ENCODE measurements at regions not wholly inside any gene's neighbourhood (a gene's known extent, or its start where the extent isn't known, plus 50 kb on each side); places are given as distances from the start of the nearest gene placed in this dataset.

DNA sequence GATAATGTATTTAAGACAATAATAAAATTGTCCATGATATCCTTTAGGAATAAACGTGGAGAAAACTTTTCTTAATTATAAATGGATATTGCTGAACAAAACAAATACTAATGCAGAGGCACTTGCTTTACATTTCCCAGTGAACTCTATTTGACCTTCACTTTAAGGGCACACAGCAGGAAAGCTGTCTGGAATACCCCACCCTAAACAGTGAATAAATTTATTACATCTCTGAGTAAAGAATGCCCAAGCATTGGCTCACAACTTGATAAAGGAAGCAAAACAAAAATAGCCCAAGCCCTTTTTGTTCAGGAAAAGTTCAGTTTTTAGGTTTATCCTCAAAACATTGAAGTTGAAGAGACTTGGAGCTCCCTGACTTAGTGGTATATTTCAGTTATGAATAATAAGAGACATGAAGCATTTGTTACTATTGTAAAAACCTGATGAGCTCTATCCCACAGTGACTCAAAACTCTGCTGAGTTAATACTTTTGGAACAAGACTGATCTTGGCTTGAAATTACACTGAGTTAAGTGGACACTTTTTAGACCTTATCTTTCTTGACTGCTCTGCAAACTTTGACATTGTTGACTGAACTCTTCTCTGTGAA lies 353.9 kb downstream of the BCKDHB start:
- H3K27ac ChIP-seq (ENCODE audit: low read length), result no peak overlapping the region
- H3K9ac ChIP-seq (ENCODE audit: low read length), result no peak overlapping the region
- H3K4me3 ChIP-seq (ENCODE audit: low read length), result no peak overlapping the region
- H3K4me1 ChIP-seq (ENCODE audit: control insufficient read depth, low read depth, low read length), result peaks cover 9% of the 10 kb centered on the region
- no peaks in the 10 kb centered on the region for H3K36me3 ChIP-seq (ENCODE audit: control insufficient read depth, low read depth, low read length)
- H3K9me3 ChIP-seq (ENCODE audit: control insufficient read depth, low read depth, low read length), result no peaks in the 10 kb centered on the region
- H3K27me3 ChIP-seq (ENCODE audit: control insufficient read depth, insufficient read depth, low read length), result no peaks in the 10 kb centered on the region

DNA sequence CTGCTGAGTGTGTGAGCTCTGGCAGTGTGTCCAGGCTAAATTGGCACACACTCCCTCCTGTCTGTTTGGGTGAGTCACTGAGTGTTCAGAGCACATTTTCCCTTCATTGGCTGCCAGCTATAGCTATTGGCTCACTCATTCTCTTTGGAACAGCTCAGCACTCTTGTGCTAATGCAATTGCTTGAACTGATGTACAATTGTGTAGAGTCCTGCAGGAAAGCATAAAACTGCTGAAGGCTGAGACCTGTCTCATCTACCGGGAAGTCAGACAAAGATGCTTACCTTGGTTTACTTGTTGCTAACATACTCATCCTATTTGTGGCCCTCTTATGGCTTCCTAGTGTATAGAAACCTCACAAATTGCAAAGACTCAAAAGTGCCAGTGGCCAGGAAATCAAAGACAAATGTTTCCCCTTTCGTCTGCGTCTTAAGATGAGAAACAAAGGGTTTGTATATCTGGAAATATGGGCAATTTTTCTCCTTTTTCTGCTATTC lies 351.0 kb downstream of the BCKDHB start:
- Histone ChIP-seq H3K27ac (ENCODE audit: low read length) (no peak overlapping the region), H3K27me3 (ENCODE audit: control insufficient read depth, insufficient read depth, low read length) (no peaks in the 10 kb centered on the region), H3K9me3 (ENCODE audit: control insufficient read depth, low read depth, low read length) (no peaks in the 10 kb centered on the region), H3K36me3 (ENCODE audit: control insufficient read depth, low read depth, low read length) (no peaks in the 10 kb centered on the region), H3K4me3 (ENCODE audit: low read length) (no peak overlapping the region), H3K9ac (ENCODE audit: low read length) (no peak overlapping the region), H3K4me1 (ENCODE audit: control insufficient read depth, low read depth, low read length) (no peaks in the 10 kb centered on the region)

DNA sequence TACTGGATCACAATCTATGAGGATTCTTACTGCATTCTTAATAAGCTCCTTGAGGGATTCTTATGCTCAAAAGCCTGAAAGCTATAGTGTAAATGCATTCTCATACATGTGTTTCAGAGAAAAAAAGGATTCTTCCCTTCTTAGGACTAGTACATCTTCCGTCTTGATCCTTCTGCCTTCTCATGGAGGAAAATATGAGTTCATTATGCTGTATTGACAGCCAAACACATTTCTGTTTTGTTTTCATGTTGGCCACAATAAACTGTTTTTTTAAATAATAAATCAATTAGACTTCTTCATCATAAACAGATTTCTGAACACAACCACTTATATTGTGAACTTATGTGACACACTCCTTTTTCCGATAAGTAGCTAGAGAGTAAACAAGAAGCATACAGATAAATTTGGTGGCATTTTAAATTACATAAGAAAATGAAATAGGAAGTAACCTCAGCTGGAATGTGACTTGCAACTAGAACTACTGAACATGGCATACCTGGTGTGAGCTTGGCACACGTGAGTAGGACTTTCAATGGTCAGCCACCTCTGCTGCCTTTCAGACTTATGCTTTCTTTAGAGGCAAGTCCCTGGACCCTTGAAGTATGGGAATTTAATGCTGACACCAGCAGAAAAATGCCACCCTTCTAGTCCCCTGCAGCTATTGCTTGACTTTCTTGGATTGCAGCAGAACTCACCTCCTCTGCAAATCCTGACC lies 350.4 kb downstream of the BCKDHB start:
- Histone ChIP-seq H3K9me3 (ENCODE audit: control insufficient read depth, low read depth, low read length) (no peaks in the 10 kb centered on the region), H3K27me3 (ENCODE audit: control insufficient read depth, insufficient read depth, low read length) (no peaks in the 10 kb centered on the region), H3K36me3 (ENCODE audit: control insufficient read depth, low read depth, low read length) (no peaks in the 10 kb centered on the region), H3K9ac (ENCODE audit: low read length) (no peak overlapping the region), H3K27ac (ENCODE audit: low read length) (no peak overlapping the region), H3K4me1 (ENCODE audit: control insufficient read depth, low read depth, low read length) (no peaks in the 10 kb centered on the region), H3K4me3 (ENCODE audit: low read length) (no peak overlapping the region)

DNA sequence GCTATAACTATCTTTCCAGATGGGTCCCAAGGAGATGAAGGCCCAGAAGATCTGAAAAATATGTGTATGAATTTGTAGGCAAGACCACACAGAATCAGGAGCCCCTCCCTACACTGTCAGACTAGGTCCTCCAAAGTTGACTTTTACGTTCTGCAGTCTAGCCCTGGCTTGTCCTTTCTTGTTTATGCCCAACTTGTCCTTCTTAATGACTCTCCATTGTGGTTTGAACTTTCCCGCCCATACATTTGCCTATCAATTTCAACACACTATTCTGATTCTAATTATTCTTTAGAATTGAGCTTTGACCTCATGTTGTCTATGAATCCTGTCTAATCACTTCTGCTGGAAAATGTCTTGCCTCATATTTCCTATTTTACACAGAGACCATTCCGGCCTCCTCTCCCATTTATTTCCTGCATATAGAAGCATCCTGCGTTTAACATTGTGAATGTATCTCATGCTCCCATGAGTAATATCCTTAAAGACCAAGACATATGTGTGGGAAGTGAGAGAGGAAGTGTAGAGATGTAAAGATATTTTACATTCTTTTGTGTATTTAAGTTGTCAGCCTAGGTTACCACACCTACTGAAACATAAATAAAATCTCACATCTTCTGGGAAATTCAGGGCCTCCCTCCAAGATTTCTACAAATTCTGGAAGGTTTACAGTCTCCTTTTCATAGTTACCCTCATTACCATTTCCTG lies 348.3 kb downstream of the BCKDHB start:
- H3K27ac ChIP-seq (ENCODE audit: low read length), result no peak overlapping the region
- H3K9ac ChIP-seq (ENCODE audit: low read length), result no peak overlapping the region
- H3K9me3 ChIP-seq (ENCODE audit: control insufficient read depth, low read depth, low read length), result no peaks in the 10 kb centered on the region
- H3K36me3 ChIP-seq (ENCODE audit: control insufficient read depth, low read depth, low read length), result no peaks in the 10 kb centered on the region
- no peaks in the 10 kb centered on the region for H3K4me1 ChIP-seq (ENCODE audit: control insufficient read depth, low read depth, low read length)
- no peaks in the 10 kb centered on the region for H3K27me3 ChIP-seq (ENCODE audit: control insufficient read depth, insufficient read depth, low read length)
- no peak overlapping the region for H3K4me3 ChIP-seq (ENCODE audit: low read length)

DNA sequence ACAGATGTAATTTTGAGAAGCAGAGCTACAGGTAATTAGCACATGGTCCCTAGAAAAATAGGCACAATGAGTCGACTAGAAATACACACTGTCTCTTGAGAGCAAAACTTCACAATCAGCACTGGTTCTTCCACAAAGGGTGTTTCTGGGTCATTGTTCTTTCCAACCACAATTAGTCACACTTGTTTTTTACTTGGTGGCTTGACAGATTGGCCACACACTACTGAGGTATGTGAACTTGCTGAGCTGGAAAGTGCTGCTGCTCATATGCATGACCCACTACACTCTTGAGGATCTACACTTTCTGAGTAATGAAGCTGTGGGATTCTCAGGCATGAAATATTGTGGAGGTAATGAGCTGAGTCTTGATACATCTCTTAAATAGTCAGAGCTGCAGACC lies 347.7 kb downstream of the BCKDHB start:
- Histone ChIP-seq H3K4me3 (ENCODE audit: low read length) (no peak overlapping the region), H3K9ac (ENCODE audit: low read length) (no peak overlapping the region), H3K27me3 (ENCODE audit: control insufficient read depth, insufficient read depth, low read length) (no peaks in the 10 kb centered on the region), H3K36me3 (ENCODE audit: control insufficient read depth, low read depth, low read length) (no peaks in the 10 kb centered on the region), H3K9me3 (ENCODE audit: control insufficient read depth, low read depth, low read length) (no peaks in the 10 kb centered on the region), H3K27ac (ENCODE audit: low read length) (no peak overlapping the region), H3K4me1 (ENCODE audit: control insufficient read depth, low read depth, low read length) (no peaks in the 10 kb centered on the region)

DNA sequence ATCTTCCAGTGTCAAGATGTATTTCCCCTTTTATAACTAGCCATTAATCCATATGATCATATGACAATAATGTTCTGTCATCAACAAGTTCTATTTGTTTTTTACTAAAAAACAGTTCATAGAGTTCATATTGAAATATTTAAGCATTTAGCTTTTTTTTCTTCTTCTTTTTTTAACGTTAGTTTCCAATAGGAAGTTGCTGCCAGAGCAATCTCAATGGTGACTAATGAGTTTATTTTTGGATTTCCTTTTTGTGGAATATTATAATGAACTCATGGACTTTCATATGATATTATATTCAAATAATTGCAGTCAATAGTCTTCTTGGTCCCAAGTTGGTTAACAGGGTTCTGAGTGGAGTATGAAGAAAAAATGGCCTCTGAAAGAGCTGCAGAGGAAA lies 343.3 kb downstream of the BCKDHB start:
- Histone ChIP-seq H3K27me3 (ENCODE audit: control insufficient read depth, insufficient read depth, low read length) (no peaks in the 10 kb centered on the region), H3K36me3 (ENCODE audit: control insufficient read depth, low read depth, low read length) (no peaks in the 10 kb centered on the region), H3K4me3 (ENCODE audit: low read length) (no peak overlapping the region), H3K4me1 (ENCODE audit: control insufficient read depth, low read depth, low read length) (no peaks in the 10 kb centered on the region), H3K9ac (ENCODE audit: low read length) (no peak overlapping the region), H3K27ac (ENCODE audit: low read length) (no peak overlapping the region), H3K9me3 (ENCODE audit: control insufficient read depth, low read depth, low read length) (peaks cover 9% of the 10 kb centered on the region)

DNA sequence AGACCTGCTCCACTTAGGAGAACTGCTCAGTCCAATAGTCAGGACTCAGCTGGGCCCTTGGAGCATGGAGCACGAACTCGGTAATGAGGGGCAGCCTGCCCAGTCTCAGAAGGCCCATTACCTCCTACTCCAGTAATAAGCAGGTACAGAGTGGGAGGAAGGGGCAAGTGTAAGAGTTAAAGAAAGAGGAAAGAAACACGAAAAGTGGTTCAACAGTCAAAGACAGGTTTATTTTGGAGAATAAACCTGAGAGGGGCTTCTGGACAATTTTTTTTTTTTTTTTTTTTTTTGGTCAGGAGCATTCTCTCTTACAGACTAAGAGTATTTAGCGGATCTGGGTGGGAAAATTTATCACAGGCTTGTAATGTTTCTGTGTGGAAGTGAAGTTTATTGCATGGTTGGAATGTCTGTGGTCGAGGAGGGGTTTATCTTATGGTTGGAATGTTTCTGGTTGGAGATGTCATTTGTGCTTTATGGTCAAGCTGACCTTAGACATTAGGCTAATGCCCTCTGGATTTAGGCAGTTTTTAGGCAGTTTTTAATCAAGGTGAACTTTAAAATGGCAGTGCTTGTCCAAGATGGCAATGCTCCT lies 340.1 kb downstream of the BCKDHB start:
- Histone ChIP-seq H3K4me1 (ENCODE audit: control insufficient read depth, low read depth, low read length) (no peaks in the 10 kb centered on the region), H3K27ac (ENCODE audit: low read length) (no peak overlapping the region), H3K4me3 (ENCODE audit: low read length) (no peak overlapping the region), H3K9ac (ENCODE audit: low read length) (no peak overlapping the region), H3K9me3 (ENCODE audit: control insufficient read depth, low read depth, low read length) (peaks cover 9% of the 10 kb centered on the region), H3K27me3 (ENCODE audit: control insufficient read depth, insufficient read depth, low read length) (no peaks in the 10 kb centered on the region), H3K36me3 (ENCODE audit: control insufficient read depth, low read depth, low read length) (no peaks in the 10 kb centered on the region)

DNA sequence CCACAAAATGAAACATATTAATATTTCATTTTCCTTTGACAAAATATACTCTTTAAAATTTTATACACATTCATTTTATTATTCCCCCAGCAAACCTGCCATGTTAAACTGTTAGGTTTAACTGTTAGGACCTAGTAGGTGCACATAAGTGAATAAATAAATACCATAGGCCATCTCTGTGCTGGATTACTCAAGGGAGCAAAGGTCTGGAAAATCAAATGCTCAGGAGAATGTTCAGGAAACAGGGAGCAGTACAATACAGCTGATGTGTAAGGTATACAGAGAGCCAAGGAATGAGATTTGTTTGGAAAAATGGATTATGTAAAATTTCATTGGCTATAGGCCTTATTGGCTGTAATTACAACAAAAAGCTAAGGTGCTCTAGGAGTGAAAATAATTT lies 339.3 kb downstream of the BCKDHB start:
- peaks cover 9% of the 10 kb centered on the region for H3K9me3 ChIP-seq (ENCODE audit: control insufficient read depth, low read depth, low read length)
- no peaks in the 10 kb centered on the region for H3K4me1 ChIP-seq (ENCODE audit: control insufficient read depth, low read depth, low read length)
- H3K4me3 ChIP-seq (ENCODE audit: low read length), result no peak overlapping the region
- no peak overlapping the region for H3K9ac ChIP-seq (ENCODE audit: low read length)
- H3K36me3 ChIP-seq (ENCODE audit: control insufficient read depth, low read depth, low read length), result no peaks in the 10 kb centered on the region
- H3K27me3 ChIP-seq (ENCODE audit: control insufficient read depth, insufficient read depth, low read length), result no peaks in the 10 kb centered on the region
- no peak overlapping the region for H3K27ac ChIP-seq (ENCODE audit: low read length)

DNA sequence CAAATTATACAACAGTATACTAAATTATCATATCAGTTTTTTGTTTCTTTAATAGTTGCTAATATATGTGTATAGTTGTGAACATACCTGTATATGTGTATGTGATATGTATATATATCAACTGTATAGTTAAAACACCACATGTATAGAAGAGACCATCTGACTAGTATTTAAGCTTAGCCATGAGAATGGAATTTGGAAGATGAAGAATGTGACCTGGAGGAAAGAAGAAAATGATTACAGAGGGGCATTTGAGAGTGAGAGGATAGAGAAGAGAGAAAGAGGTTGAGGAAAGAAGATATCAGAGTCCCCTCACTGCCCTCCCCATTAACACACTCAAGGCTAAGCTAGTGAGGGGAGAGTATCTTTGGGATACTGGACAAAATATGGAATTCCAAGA lies 335.9 kb downstream of the BCKDHB start:
- Histone ChIP-seq H3K27ac (ENCODE audit: low read length) (no peak overlapping the region), H3K36me3 (ENCODE audit: control insufficient read depth, low read depth, low read length) (no peaks in the 10 kb centered on the region), H3K9me3 (ENCODE audit: control insufficient read depth, low read depth, low read length) (peaks cover 9% of the 10 kb centered on the region), H3K27me3 (ENCODE audit: control insufficient read depth, insufficient read depth, low read length) (no peaks in the 10 kb centered on the region), H3K9ac (ENCODE audit: low read length) (no peak overlapping the region), H3K4me3 (ENCODE audit: low read length) (no peak overlapping the region), H3K4me1 (ENCODE audit: control insufficient read depth, low read depth, low read length) (no peaks in the 10 kb centered on the region)

DNA sequence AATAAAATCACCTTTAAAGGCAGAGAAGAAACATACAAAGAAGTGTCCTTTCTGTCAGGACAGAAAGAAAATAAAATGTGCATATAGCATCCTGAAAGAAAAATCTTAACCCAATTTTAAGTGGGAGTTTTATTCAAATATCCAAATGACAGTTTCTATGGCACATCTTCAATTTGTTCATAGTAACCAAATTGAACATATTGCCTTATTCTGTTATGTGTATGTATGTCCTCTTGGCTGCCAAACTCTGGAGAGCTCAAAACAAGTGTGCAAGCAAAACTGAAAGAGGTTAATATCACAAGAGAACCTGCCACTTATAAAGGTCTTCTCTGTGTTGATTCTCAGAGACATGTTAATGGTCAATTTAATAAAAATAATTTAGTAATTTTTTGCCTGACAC lies 334.7 kb downstream of the BCKDHB start:
- no peaks in the 10 kb centered on the region for H3K4me1 ChIP-seq (ENCODE audit: control insufficient read depth, low read depth, low read length)
- H3K9me3 ChIP-seq (ENCODE audit: control insufficient read depth, low read depth, low read length), result peaks cover 5% of the 10 kb centered on the region
- H3K4me3 ChIP-seq (ENCODE audit: low read length), result no peak overlapping the region
- no peaks in the 10 kb centered on the region for H3K27me3 ChIP-seq (ENCODE audit: control insufficient read depth, insufficient read depth, low read length)
- H3K27ac ChIP-seq (ENCODE audit: low read length), result no peak overlapping the region
- no peaks in the 10 kb centered on the region for H3K36me3 ChIP-seq (ENCODE audit: control insufficient read depth, low read depth, low read length)
- no peak overlapping the region for H3K9ac ChIP-seq (ENCODE audit: low read length)

DNA sequence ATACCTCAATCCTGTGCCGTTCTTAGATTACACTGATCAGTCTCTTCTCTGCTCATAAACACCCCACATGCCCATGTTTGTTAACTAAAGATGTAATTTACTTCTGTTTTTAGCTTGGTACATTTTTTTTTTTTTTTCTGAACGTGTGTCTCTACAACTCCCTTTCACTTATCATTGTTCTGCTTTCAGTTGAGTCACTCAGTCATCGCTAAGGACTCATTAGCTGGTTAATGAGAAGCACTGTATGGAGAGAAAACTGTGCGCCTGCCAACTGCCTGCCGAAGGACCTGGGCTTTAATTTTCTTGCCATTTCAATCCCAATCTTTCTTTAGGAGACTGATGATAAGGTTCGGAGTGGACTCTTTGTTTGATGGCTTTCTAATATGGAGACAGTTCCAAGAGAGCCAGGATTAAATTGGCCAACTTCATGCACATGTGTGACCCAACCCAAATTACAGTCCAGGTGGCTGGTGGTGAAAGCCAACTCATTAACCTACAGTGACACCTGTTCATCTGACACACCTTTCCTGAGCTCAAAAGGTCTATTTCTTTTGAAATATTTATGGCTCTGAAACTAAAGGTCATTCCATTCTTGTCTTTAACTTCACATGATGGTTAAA lies 334.1 kb downstream of the BCKDHB start:
- no peak overlapping the region for H3K4me3 ChIP-seq (ENCODE audit: low read length)
- no peak overlapping the region for H3K27ac ChIP-seq (ENCODE audit: low read length)
- H3K36me3 ChIP-seq (ENCODE audit: control insufficient read depth, low read depth, low read length), result no peaks in the 10 kb centered on the region

More for the DNA sequence above, 334.1 kb downstream of the BCKDHB start:
- Histone ChIP-seq H3K4me1 (ENCODE audit: control insufficient read depth, low read depth, low read length) (no peaks in the 10 kb centered on the region), H3K9ac (ENCODE audit: low read length) (no peak overlapping the region), H3K27me3 (ENCODE audit: control insufficient read depth, insufficient read depth, low read length) (no peaks in the 10 kb centered on the region), H3K9me3 (ENCODE audit: control insufficient read depth, low read depth, low read length) (no peaks in the 10 kb centered on the region)

Measured in iPS-18a (cell line).